Activated naive CD4-positive, alpha-beta T cell treated with anti-CD3 and anti-CD28 coated beads, Interleukin-2, amount 10 ng/mL, durations not matched to agents 7 days and 5 days (primary cell): ENCODE measurements at regions not wholly inside any gene's neighbourhood (a gene's known extent, or its start where the extent isn't known, plus 50 kb on each side); places are given as distances from the start of the nearest gene placed in this dataset.

Source experiments
- CTCF ChIA-PET: fragments of 350-600 bp; sonication (Branson Sonifier 250); formaldehyde crosslinking; loops from one replicate; lab custom pipeline; 2021; ENCODE audit warnings: antibody characterized with exemption; lab: Charles Lee
- DNase-seq: peaks from one replicate; pipeline ENCODE4 v3.0.0-alpha.2; 2020
- H3K27ac Mint-ChIP-seq: one replicate; pipeline ENCODE4 v1.8.0; 2021; ENCODE audit warnings: mild to moderate bottlenecking, moderate library complexity, mixed read lengths
- H3K27me3 Mint-ChIP-seq: one replicate; pipeline ENCODE4 v1.8.0; 2021; ENCODE audit warnings: mild to moderate bottlenecking, mixed read lengths
- H3K36me3 Mint-ChIP-seq: one replicate; pipeline ENCODE4 v1.8.0; 2021; ENCODE audit warnings: mixed read lengths
- H3K4me1 Mint-ChIP-seq: one replicate; pipeline ENCODE4 v1.8.0; 2021; ENCODE audit warnings: mixed read lengths
- H3K4me3 Mint-ChIP-seq: one replicate; pipeline ENCODE4 v1.8.0; 2021; ENCODE audit warnings: mild to moderate bottlenecking, moderate library complexity, mixed read lengths
- H3K9me3 Mint-ChIP-seq: one replicate; pipeline ENCODE4 v1.8.0; 2021; ENCODE audit warnings: mixed read lengths

- Mint-ChIP-seq H3K36me3 (no peaks in the 10 kb centered on the region), H3K27me3 (no peaks in the 10 kb centered on the region), H3K4me1 (no peaks in the 10 kb centered on the region), H3K4me3 (no peak overlapping the region), H3K27ac (no peak overlapping the region), H3K9me3 (no peaks in the 10 kb centered on the region)
- DNase-seq, result no peak
- CTCF ChIA-PET, result no interaction called here
Observed at GRCh38 chr1:208880433-208881100, 636.4 kb upstream of the PLXNA2 start.

GRCh38 chr1:208885060-208885459 is 640.9 kb upstream of the PLXNA2 start:
- no peak for DNase-seq
- H3K4me1 Mint-ChIP-seq, result no peaks in the 10 kb centered on the region
- H3K27me3 Mint-ChIP-seq, result no peaks in the 10 kb centered on the region
- H3K4me3 Mint-ChIP-seq, result no peak overlapping the region
- H3K36me3 Mint-ChIP-seq, result no peaks in the 10 kb centered on the region
- H3K9me3 Mint-ChIP-seq, result no peaks in the 10 kb centered on the region
- CTCF ChIA-PET, result no interaction called here
- no peak overlapping the region for H3K27ac Mint-ChIP-seq

GRCh38 chr1:208885650-208886049 is 641.5 kb upstream of the PLXNA2 start:
- Mint-ChIP-seq H3K36me3 (no peaks in the 10 kb centered on the region), H3K4me1 (no peaks in the 10 kb centered on the region), H3K9me3 (no peaks in the 10 kb centered on the region), H3K4me3 (no peak overlapping the region), H3K27me3 (no peaks in the 10 kb centered on the region), H3K27ac (no peak overlapping the region)
- CTCF ChIA-PET, result no interaction called here
- no peak for DNase-seq

- CTCF ChIA-PET, result no interaction called here
- Mint-ChIP-seq H3K9me3 (no peaks in the 10 kb centered on the region), H3K27me3 (no peaks in the 10 kb centered on the region), H3K4me1 (no peaks in the 10 kb centered on the region), H3K36me3 (no peaks in the 10 kb centered on the region), H3K27ac (no peak overlapping the region), H3K4me3 (no peak overlapping the region)
- DNase-seq, result no peak
Observed at GRCh38 chr1:208888376-208888775, 644.2 kb upstream of the PLXNA2 start.

GRCh38 chr1:208892147-208892546 is 648.0 kb upstream of the PLXNA2 start:
- Mint-ChIP-seq H3K4me1 (no peaks in the 10 kb centered on the region), H3K27ac (no peak overlapping the region), H3K9me3 (no peaks in the 10 kb centered on the region), H3K27me3 (no peaks in the 10 kb centered on the region), H3K4me3 (no peak overlapping the region), H3K36me3 (no peaks in the 10 kb centered on the region)
- DNase-seq, result no peak
- CTCF ChIA-PET, result no interaction called here

- no peaks in the 10 kb centered on the region for H3K27me3 Mint-ChIP-seq
- CTCF ChIA-PET, result no interaction called here
- no peaks in the 10 kb centered on the region for H3K36me3 Mint-ChIP-seq
- no peak overlapping the region for H3K27ac Mint-ChIP-seq
- H3K4me1 Mint-ChIP-seq, result no peaks in the 10 kb centered on the region
- no peak for DNase-seq
- H3K9me3 Mint-ChIP-seq, result no peaks in the 10 kb centered on the region
- no peak overlapping the region for H3K4me3 Mint-ChIP-seq
Observed at GRCh38 chr1:208893251-208893650, 649.1 kb upstream of the PLXNA2 start.

GRCh38 chr1:208895181-208895580 is 651.0 kb upstream of the PLXNA2 start:
- no peaks in the 10 kb centered on the region for H3K9me3 Mint-ChIP-seq
- DNase-seq, result no peak
- no peaks in the 10 kb centered on the region for H3K4me1 Mint-ChIP-seq
- no peaks in the 10 kb centered on the region for H3K36me3 Mint-ChIP-seq
- H3K27ac Mint-ChIP-seq, result no peak overlapping the region
- CTCF ChIA-PET, result no interaction called here
- H3K27me3 Mint-ChIP-seq, result no peaks in the 10 kb centered on the region
- H3K4me3 Mint-ChIP-seq, result no peak overlapping the region

GRCh38 chr1:208895820-208896219 is 651.6 kb upstream of the PLXNA2 start:
- Mint-ChIP-seq H3K27ac (no peak overlapping the region), H3K36me3 (no peaks in the 10 kb centered on the region), H3K27me3 (no peaks in the 10 kb centered on the region), H3K4me1 (no peaks in the 10 kb centered on the region), H3K4me3 (no peak overlapping the region), H3K9me3 (no peaks in the 10 kb centered on the region)
- CTCF ChIA-PET, result no interaction called here
- no peak for DNase-seq

- Mint-ChIP-seq H3K9me3 (no peaks in the 10 kb centered on the region), H3K27me3 (no peaks in the 10 kb centered on the region), H3K27ac (no peak overlapping the region), H3K36me3 (no peaks in the 10 kb centered on the region), H3K4me3 (no peak overlapping the region), H3K4me1 (no peaks in the 10 kb centered on the region)
- no peak for DNase-seq
- CTCF ChIA-PET, result no interaction called here
Observed at GRCh38 chr1:208896768-208897167, 652.6 kb upstream of the PLXNA2 start.

- Mint-ChIP-seq H3K4me1 (no peaks in the 10 kb centered on the region), H3K27ac (no peak overlapping the region), H3K9me3 (no peaks in the 10 kb centered on the region), H3K27me3 (no peaks in the 10 kb centered on the region), H3K36me3 (no peaks in the 10 kb centered on the region), H3K4me3 (no peak overlapping the region)
- no peak for DNase-seq
- CTCF ChIA-PET, result no interaction called here
Observed at GRCh38 chr1:208899438-208899837, 655.3 kb upstream of the PLXNA2 start.

- DNase-seq, result no peak
- Mint-ChIP-seq H3K4me1 (no peaks in the 10 kb centered on the region), H3K9me3 (no peaks in the 10 kb centered on the region), H3K27ac (no peak overlapping the region), H3K4me3 (no peak overlapping the region), H3K27me3 (no peaks in the 10 kb centered on the region), H3K36me3 (no peaks in the 10 kb centered on the region)
- CTCF ChIA-PET, result no interaction called here
Observed at GRCh38 chr1:208903251-208903905, 659.2 kb upstream of the PLXNA2 start.

- Mint-ChIP-seq H3K4me1 (no peaks in the 10 kb centered on the region), H3K36me3 (no peaks in the 10 kb centered on the region), H3K9me3 (no peaks in the 10 kb centered on the region), H3K4me3 (no peak overlapping the region), H3K27ac (no peak overlapping the region), H3K27me3 (no peaks in the 10 kb centered on the region)
- DNase-seq, result no peak
- CTCF ChIA-PET, result no interaction called here
Observed at GRCh38 chr1:208907790-208908189, 663.6 kb upstream of the PLXNA2 start.

- Mint-ChIP-seq H3K4me3 (no peak overlapping the region), H3K4me1 (no peaks in the 10 kb centered on the region), H3K27ac (no peak overlapping the region), H3K27me3 (no peaks in the 10 kb centered on the region), H3K9me3 (no peaks in the 10 kb centered on the region), H3K36me3 (no peaks in the 10 kb centered on the region)
- CTCF ChIA-PET, result no interaction called here
- no peak for DNase-seq
Observed at GRCh38 chr1:208909011-208909984, 665.1 kb upstream of the PLXNA2 start.

- Mint-ChIP-seq H3K36me3 (no peaks in the 10 kb centered on the region), H3K27me3 (no peaks in the 10 kb centered on the region), H3K4me3 (no peak overlapping the region), H3K4me1 (no peaks in the 10 kb centered on the region), H3K9me3 (no peaks in the 10 kb centered on the region), H3K27ac (no peak overlapping the region)
- DNase-seq, result no peak
- CTCF ChIA-PET, result no interaction called here
Observed at GRCh38 chr1:208910161-208910560, 666.0 kb upstream of the PLXNA2 start.
